ENCODE measurements at regions not wholly inside any gene's neighbourhood (a gene's known extent, or its start where the extent isn't known, plus 50 kb on each side); places are given as distances from the start of the nearest gene placed in this dataset.
"Not testable (repeated sequence)": the region's sequence is repeated elsewhere in the genome, so short reads cannot be mapped to it uniquely, and the experiment has no call there.

- no peak for TF ChIP-seq CTCF (IDR thresholded peaks at IDR 0.05; ENCODE audit: low read depth, low read length)
- Histone ChIP-seq H3K36me3 (no peaks in the 10 kb centered on the region), H3K27ac (no peak overlapping the region), H3K9me3 (ENCODE audit: severe bottlenecking) (no peaks in the 10 kb centered on the region), H3K27me3 (ENCODE audit: insufficient read depth, low read depth, severe bottlenecking) (no peaks in the 10 kb centered on the region), H3K4me3 (ENCODE audit: low read depth, low read length) (no peak overlapping the region)
- no peak for DNase-seq
Observed at GRCh38 chr4:8721621-8722020, 129.1 kb downstream of the CPZ start.

- Histone ChIP-seq H3K4me3 (ENCODE audit: low read depth, low read length) (no peak overlapping the region), H3K27ac (no peak overlapping the region), H3K9me3 (ENCODE audit: severe bottlenecking) (peaks cover 5% of the 10 kb centered on the region), H3K27me3 (ENCODE audit: insufficient read depth, low read depth, severe bottlenecking) (no peaks in the 10 kb centered on the region), H3K36me3 (no peaks in the 10 kb centered on the region)
- DNase-seq = peak; percentile 2
- TF ChIP-seq CTCF (IDR thresholded peaks at IDR 0.05; ENCODE audit: low read depth, low read length) = no peak
Observed at GRCh38 chr4:8719421-8719820, 126.9 kb downstream of the CPZ start.

- H3K9me3 ChIP-seq (ENCODE audit: severe bottlenecking); H3K36me3 ChIP-seq; DNase-seq; H3K4me3 ChIP-seq (ENCODE audit: low read depth, low read length); H3K27me3 ChIP-seq (ENCODE audit: insufficient read depth, low read depth, severe bottlenecking); H3K27ac ChIP-seq: not testable (repeated sequence)
Observed at GRCh38 chr4:8717470-8717869, 124.9 kb downstream of the CPZ start.

- no peak overlapping the region for H3K4me3 ChIP-seq (ENCODE audit: low read depth, low read length)
- H3K36me3 ChIP-seq = no peaks in the 10 kb centered on the region
- DNase-seq = no peak
- H3K9me3 ChIP-seq (ENCODE audit: severe bottlenecking) = peaks cover 9% of the 10 kb centered on the region
- no peak for TF ChIP-seq CTCF (IDR thresholded peaks at IDR 0.05; ENCODE audit: low read depth, low read length)
- no peaks in the 10 kb centered on the region for H3K27me3 ChIP-seq (ENCODE audit: insufficient read depth, low read depth, severe bottlenecking)
- no peak overlapping the region for H3K27ac ChIP-seq
Observed at GRCh38 chr4:8710946-8711345, 118.4 kb downstream of the CPZ start.

- H3K27me3 ChIP-seq (ENCODE audit: insufficient read depth, low read depth, severe bottlenecking) = no peaks in the 10 kb centered on the region
- no peak for TF ChIP-seq CTCF (IDR thresholded peaks at IDR 0.05; ENCODE audit: low read depth, low read length)
- peaks cover 9% of the 10 kb centered on the region for H3K9me3 ChIP-seq (ENCODE audit: severe bottlenecking)
- H3K27ac ChIP-seq = no peak overlapping the region
- no peak overlapping the region for H3K4me3 ChIP-seq (ENCODE audit: low read depth, low read length)
- DNase-seq = no peak
- H3K36me3 ChIP-seq = no peaks in the 10 kb centered on the region
Observed at GRCh38 chr4:8710416-8710815, 117.9 kb downstream of the CPZ start.

- peaks cover 7% of the 10 kb centered on the region for H3K9me3 ChIP-seq (ENCODE audit: severe bottlenecking)
- TF ChIP-seq CTCF (IDR thresholded peaks at IDR 0.05; ENCODE audit: low read depth, low read length) = no peak
- no peak overlapping the region for H3K4me3 ChIP-seq (ENCODE audit: low read depth, low read length)
- no peaks in the 10 kb centered on the region for H3K36me3 ChIP-seq
- no peak for DNase-seq
- H3K27ac ChIP-seq = no peak overlapping the region
- no peaks in the 10 kb centered on the region for H3K27me3 ChIP-seq (ENCODE audit: insufficient read depth, low read depth, severe bottlenecking)
Observed at GRCh38 chr4:8709729-8710360, 117.3 kb downstream of the CPZ start.

All from WERI-Rb-1 (cell line).